Heart left ventricle (tissue), 16 donors: ENCODE measurements at regions not wholly inside any gene's neighbourhood (a gene's known extent, or its start where the extent isn't known, plus 50 kb on each side); places are given as distances from the start of the nearest gene placed in this dataset.

ENCODE experiments used
- ATAC-seq, 4 donors: fragments of 200-7000 bp; cut with Tn5 transposase; one replicate each; pipeline ENCODE4 v1.9.1; 2020 to 2022; ENCODE audit warnings: moderate library complexity in 4 of 4, mild to moderate bottlenecking in 3 of 4, moderate number of reproducible peaks in 1 of 4
- DNase-seq, 5 donors: peaks; one replicate each; pipeline ENCODE4 v3.0.0-alpha.2; 2020
- H3K27ac ChIP-seq, 12 donors: fragments of 200-600 bp; sonication (generic) in 4 of 12; one replicate each; pipeline versions ENCODE4 v1.5.0 to v1.8.0; 2016 to 2022; ENCODE audit warnings: mild to moderate bottlenecking in 2 of 12
- H3K27me3 ChIP-seq, 9 donors: fragments of 200-600 bp; sonication (generic) in 2 of 9; one replicate each; pipeline versions ENCODE4 v1.5.1 to v1.8.0; 2016 to 2022; ENCODE audit warnings: mild to moderate bottlenecking in 3 of 9
- H3K36me3 ChIP-seq, 9 donors: fragments of 200-600 bp; sonication (generic) in 2 of 9; one replicate each; pipeline versions ENCODE4 v1.5.0 to v1.8.0; 2018 to 2022; ENCODE audit warnings: mild to moderate bottlenecking in 2 of 9
- H3K4me1 ChIP-seq, 12 donors: fragments of 200-600 bp; sonication (generic) in 4 of 12; one replicate each; pipeline versions ENCODE4 v1.5.0 to v1.8.0; 2016 to 2022; ENCODE audit warnings: mild to moderate bottlenecking in 3 of 12
- H3K4me3 ChIP-seq, 12 donors: fragments of 200-600 bp; sonication (generic) in 4 of 12; one replicate each; pipeline versions ENCODE4 v1.5.0 to v1.8.0; 2017 to 2022; ENCODE audit warnings: mild to moderate bottlenecking in 9 of 12, moderate library complexity in 4 of 12
- H3K9me3 ChIP-seq, 12 donors: fragments of 200-600 bp; sonication (generic) in 4 of 12; one replicate each; pipeline versions ENCODE4 v1.5.0 to v1.8.0; 2016 to 2022; ENCODE audit warnings: mild to moderate bottlenecking in 1 of 12
- POLR2A ChIP-seq, 2 donors: fragments of 450-650 bp; IDR thresholded peaks; one replicate each; pipeline ENCODE4 v1.6.1; 2017; ENCODE audit warnings: antibody characterized with exemption in 2 of 2, mild to moderate bottlenecking in 2 of 2, moderate library complexity in 2 of 2
- WGBS, 4 donors: extraction: QIAGEN DNeasy Blood & Tissue Kit in 2 of 4; methylation state at CpG; one replicate each; pipeline versions ENCODE4 v1.1.5 to v1.1.7; 2013 to 2018; 5-methylcytosine and 5-hydroxymethylcytosine counted together
- intact Hi-C, 10 donors: fragments of 100-400 bp; cut with DNase I; formaldehyde crosslinking; loops; one replicate each; pipeline versions ENCODE4 v1.11.1 to v1.14.2; 2022
- TF ChIP-seq, protein P1 (sequence below), 12 donors: fragments of 200-600 bp; sonication (generic) in 4 of 12; IDR thresholded peaks; one replicate each; pipeline versions ENCODE4 v1.5.0 to v1.8.0; 2018 to 2022; ENCODE audit warnings: antibody characterized with exemption in 12 of 12, mild to moderate bottlenecking in 5 of 12
- donor health status: ischemic (EF 13 %, LVEDD 7.1; RV severe dilation, severe dysfunction).
- donor health status: healthy with polysubstance abuse.
- donor health status: DM: no; HTN: yes; CAD: no.
- donor health status: DM: no; HTN: no; CAD: no.
- donor health status: ischemic (EF 25% LVEDD 6.9; RV normal size, moderate dysfunction).
- donor health status: ischemic (EF 25% LVEDD 5.7; RV mildly dilated, moderate dysfunction).
- donor health status: healthy.
- donor health status: DM: yes; HTN: yes; CAD: no.
- donor health status: ischemic (EF 35%, LVEDD 5.7; RV mildly dilated, moderate dysfunction).
- donor health status: nonischemic (EF 11% LVEDD 7.7; RV severe dilation, severe dysfunction).
- donor health status: DM: yes; HTN: yes; CAD: no.
- donor health status: PGD.
- donor health status: ischemic (EF 29% LVEDD 5.4; RV normal size, mild dysfunction).
- donor health status: nonischemic (EF 23%, LVEDD 6.1; RV moderate dilation, normal function).

DNA sequence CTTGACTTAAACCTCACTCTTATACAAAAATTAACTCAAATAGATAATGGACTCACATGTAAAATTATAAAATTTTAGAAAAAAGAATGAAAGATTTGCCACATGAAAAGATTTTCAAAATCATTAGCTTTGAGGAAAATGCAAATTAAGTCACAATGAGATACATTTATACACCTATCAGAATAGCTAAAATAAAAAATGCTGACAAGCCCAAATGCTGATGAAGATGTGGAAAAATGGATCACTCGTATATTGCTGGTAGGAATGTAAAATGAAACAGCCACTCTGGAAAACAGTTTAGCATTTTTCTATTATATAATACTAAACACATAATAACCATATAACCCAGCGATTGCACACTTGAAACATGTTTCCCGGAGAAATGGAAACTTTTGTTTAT is 316.2 kb downstream of the ANKRD50 start:
- intact Hi-C loops, result no loop called here
- ATAC-seq, result no peak
- Histone ChIP-seq H3K27ac (no peak overlapping the region), H3K4me1 (no peaks in the 10 kb centered on the region), H3K27me3 (no peaks in the 10 kb centered on the region), H3K9me3 (no peaks in the 10 kb centered on the region), H3K36me3 (no peaks in the 10 kb centered on the region), H3K4me3 (no peak overlapping the region)
- WGBS, 4 donors, result 96 to 98% (median 97%) methylated on average over 3 of the region's 3 CpGs
- TF ChIP-seq, protein P1, sequence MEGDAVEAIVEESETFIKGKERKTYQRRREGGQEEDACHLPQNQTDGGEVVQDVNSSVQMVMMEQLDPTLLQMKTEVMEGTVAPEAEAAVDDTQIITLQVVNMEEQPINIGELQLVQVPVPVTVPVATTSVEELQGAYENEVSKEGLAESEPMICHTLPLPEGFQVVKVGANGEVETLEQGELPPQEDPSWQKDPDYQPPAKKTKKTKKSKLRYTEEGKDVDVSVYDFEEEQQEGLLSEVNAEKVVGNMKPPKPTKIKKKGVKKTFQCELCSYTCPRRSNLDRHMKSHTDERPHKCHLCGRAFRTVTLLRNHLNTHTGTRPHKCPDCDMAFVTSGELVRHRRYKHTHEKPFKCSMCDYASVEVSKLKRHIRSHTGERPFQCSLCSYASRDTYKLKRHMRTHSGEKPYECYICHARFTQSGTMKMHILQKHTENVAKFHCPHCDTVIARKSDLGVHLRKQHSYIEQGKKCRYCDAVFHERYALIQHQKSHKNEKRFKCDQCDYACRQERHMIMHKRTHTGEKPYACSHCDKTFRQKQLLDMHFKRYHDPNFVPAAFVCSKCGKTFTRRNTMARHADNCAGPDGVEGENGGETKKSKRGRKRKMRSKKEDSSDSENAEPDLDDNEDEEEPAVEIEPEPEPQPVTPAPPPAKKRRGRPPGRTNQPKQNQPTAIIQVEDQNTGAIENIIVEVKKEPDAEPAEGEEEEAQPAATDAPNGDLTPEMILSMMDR (IDR thresholded peaks at IDR 0.05), result no peak
- TF ChIP-seq POLR2A (IDR thresholded peaks at IDR 0.05), result no peak
- no peak for DNase-seq

DNA sequence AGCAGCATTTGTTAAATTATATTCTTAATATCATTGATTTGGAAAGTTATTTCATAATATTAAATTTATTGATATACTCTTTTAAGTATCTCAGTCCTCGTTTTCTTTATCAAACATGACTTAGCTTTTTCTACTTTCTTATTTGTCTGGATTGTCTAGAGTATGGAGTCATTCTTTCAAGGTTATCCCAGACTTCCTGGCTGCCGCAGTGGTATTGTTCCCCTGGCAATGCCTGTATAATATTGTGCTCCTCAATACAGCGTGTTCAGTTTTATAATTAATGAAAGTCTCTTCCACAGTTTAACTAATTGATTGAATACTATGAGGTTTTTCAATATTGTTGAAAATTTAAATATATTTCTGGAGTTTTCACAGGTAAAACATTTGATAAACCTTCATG is 310.9 kb downstream of the ANKRD50 start:
- ATAC-seq, result no peak

DNA sequence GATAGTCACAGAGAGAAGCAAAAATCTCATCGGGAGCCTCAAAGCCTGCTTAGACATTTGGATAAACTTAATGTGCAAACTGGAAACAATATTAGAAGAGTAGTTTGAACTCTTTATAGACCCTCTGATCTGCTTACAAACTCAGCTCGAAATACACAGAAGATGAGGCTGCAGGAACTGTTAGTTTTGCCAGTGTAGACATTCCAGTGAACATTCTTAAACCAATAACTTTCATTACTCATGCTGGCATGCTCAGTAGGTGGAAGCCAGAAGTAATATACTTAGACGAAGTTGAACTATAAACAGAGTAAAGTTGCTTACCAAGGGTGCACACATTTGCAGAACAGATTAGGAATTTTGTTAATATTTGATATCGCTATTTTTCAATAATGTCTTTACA is 303.5 kb downstream of the ANKRD50 start:
- H3K27ac ChIP-seq, result no peak overlapping the region
- 88 to 92% (median 90%) methylated on average over 4 of the region's 4 CpGs for WGBS, 4 donors
- H3K4me3 ChIP-seq, result no peak overlapping the region
- intact Hi-C loops, result no loop called here
- no peaks in the 10 kb centered on the region for H3K4me1 ChIP-seq
- no peak for TF ChIP-seq POLR2A (IDR thresholded peaks at IDR 0.05)
- TF ChIP-seq, protein P1 (IDR thresholded peaks at IDR 0.05), result no peak
- H3K27me3 ChIP-seq, result no peaks in the 10 kb centered on the region
- H3K9me3 ChIP-seq, result no peaks in the 10 kb centered on the region
- no peaks in the 10 kb centered on the region for H3K36me3 ChIP-seq
- DNase-seq, result no peak
- ATAC-seq, result no peak

More for the DNA sequence above, 310.9 kb downstream of the ANKRD50 start:
- no peak overlapping the region for H3K4me3 ChIP-seq
- no peak for DNase-seq
- intact Hi-C loops, result no loop called here
- H3K9me3 ChIP-seq, result no peaks in the 10 kb centered on the region
- H3K27ac ChIP-seq, result no peak overlapping the region
- no peaks in the 10 kb centered on the region for H3K4me1 ChIP-seq
- no peak for TF ChIP-seq POLR2A (IDR thresholded peaks at IDR 0.05)
- TF ChIP-seq, protein P1 (IDR thresholded peaks at IDR 0.05), result no peak
- WGBS, 4 donors, result 55 to 62% (median 58%) methylated on average over 3 of the region's 3 CpGs
- H3K27me3 ChIP-seq, result no peaks in the 10 kb centered on the region
- H3K36me3 ChIP-seq, result no peaks in the 10 kb centered on the region

DNA sequence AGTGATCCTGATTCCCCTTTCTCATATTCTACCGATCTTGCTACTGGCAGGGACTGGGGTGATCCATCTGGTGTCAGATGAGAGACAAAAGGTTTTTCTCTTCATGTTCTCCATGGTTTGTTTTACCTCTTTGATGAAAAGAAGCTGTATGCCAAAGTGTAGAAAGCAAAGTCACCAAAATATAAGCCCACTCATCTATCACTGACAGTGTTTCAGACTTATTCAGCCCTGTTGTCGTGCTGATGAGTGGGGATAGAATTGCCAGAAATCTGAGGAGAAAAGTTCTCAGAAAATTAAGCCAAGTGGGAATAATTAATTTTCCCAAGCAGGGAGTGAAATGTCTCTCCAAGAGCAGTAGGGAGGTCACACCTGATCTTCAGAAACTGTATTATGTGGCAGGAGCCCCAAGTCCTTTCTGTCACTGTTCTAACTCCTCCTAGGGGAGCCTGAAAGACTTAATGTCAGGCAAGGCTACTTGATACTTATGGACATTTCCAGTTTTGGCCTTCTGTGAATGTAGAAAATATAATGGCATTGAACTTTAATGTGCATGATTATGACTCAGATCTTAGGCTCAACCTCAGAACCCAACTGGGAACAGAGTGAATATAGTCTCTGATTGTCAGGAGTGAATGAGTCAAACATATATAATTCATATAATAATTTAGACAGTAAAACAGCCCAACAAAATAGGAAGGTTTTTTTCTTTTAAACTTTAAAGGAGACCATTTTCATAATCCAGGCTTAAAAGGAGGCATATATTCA is 298.1 kb downstream of the ANKRD50 start:
- Histone ChIP-seq H3K27ac (no peak overlapping the region), H3K36me3 (no peaks in the 10 kb centered on the region), H3K4me1 (no peaks in the 10 kb centered on the region), H3K27me3 (no peaks in the 10 kb centered on the region), H3K9me3 (no peaks in the 10 kb centered on the region), H3K4me3 (no peak overlapping the region)
- no peak for ATAC-seq
- intact Hi-C loops, result no loop called here
- TF ChIP-seq, protein P1 (IDR thresholded peaks at IDR 0.05), result no peak
- no peak for TF ChIP-seq POLR2A (IDR thresholded peaks at IDR 0.05)
- no peak for DNase-seq
- 77 to 87% (median 85%) methylated on average over 2 of the region's 2 CpGs for WGBS, 4 donors
